Hepatocyte (in vitro differentiated cells): ENCODE measurements at regions not wholly inside any gene's neighbourhood (a gene's known extent, or its start where the extent isn't known, plus 50 kb on each side); places are given as distances from the start of the nearest gene placed in this dataset.

Experiments used
- DNase-seq: peaks from one replicate; pipeline ENCODE4 v3.0.0-alpha.2; 2016; ENCODE audit warnings: low spot score
- H2AFZ ChIP-seq: fragments of 200-600 bp; sonication (generic); 2 replicates; pipeline ENCODE4 v1.6.0; 2016; ENCODE audit warnings: antibody characterized with exemption, mild to moderate bottlenecking
- H3K27ac ChIP-seq: fragments of 200-600 bp; sonication (generic); 2 replicates; pipeline ENCODE4 v1.5.1; 2016; ENCODE audit warnings: mild to moderate bottlenecking
- H3K27me3 ChIP-seq: fragments of 200-600 bp; sonication (generic); 2 replicates; pipeline ENCODE4 v1.6.1; 2016
- H3K36me3 ChIP-seq: fragments of 200-600 bp; sonication (generic); replicated peaks from 2 replicates; pipeline ENCODE4 v1.5.1; 2016; ENCODE audit warnings: low read depth; ENCODE audit not compliant: insufficient read depth
- H3K4me1 ChIP-seq: fragments of 200-600 bp; sonication (generic); 2 replicates; pipeline ENCODE4 v1.5.1; 2016; ENCODE audit warnings: mild to moderate bottlenecking, moderate library complexity; ENCODE audit not compliant: insufficient read depth
- H3K4me2 ChIP-seq: fragments of 200-600 bp; sonication (generic); 2 replicates; pipeline ENCODE4 v1.6.0; 2016
- H3K4me3 ChIP-seq: fragments of 200-600 bp; sonication (generic); 2 replicates; pipeline ENCODE4 v1.5.1; 2016; ENCODE audit warnings: mild to moderate bottlenecking
- H3K79me2 ChIP-seq: fragments of 200-600 bp; sonication (generic); 2 replicates; pipeline ENCODE4 v1.6.0; 2017; ENCODE audit warnings: mild to moderate bottlenecking
- H3K9me2 ChIP-seq: fragments of 200-600 bp; sonication (generic); replicated peaks from 2 replicates; pipeline ENCODE4 v1.6.0; 2017; ENCODE audit warnings: mild to moderate bottlenecking; ENCODE audit not compliant: insufficient read depth
- H3K9me3 ChIP-seq: fragments of 200-600 bp; sonication (generic); 2 replicates; pipeline ENCODE4 v1.5.1; 2016; ENCODE audit warnings: low read depth, mild to moderate bottlenecking
- H4K20me1 ChIP-seq: fragments of 200-600 bp; sonication (generic); 2 replicates; pipeline ENCODE4 v1.6.0; 2016; ENCODE audit warnings: mild to moderate bottlenecking; ENCODE audit not compliant: insufficient read depth, poor library complexity, severe bottlenecking
- EZH2 ChIP-seq: fragments of 200-600 bp; sonication (generic); IDR thresholded peaks from 2 replicates; pipeline ENCODE4 v1.6.1; 2016; ENCODE audit warnings: antibody characterized with exemption, mild to moderate bottlenecking, borderline replicate concordance
- EZH2phosphoT487 ChIP-seq: fragments of 200-600 bp; sonication (generic); IDR thresholded peaks from one replicate; pipeline ENCODE4 v1.6.1; 2018; ENCODE audit warnings: antibody characterized with exemption, mild to moderate bottlenecking, low read depth, moderate library complexity; ENCODE audit not compliant: unreplicated experiment, severe bottlenecking
- WGBS: methylation state at CpG from one replicate; pipeline ENCODE4 v1.1.6; 2016; ENCODE audit warnings: low lambda C conversion rate; ENCODE audit errors: missing lambda C conversion rate; 5-methylcytosine and 5-hydroxymethylcytosine counted together
- TF ChIP-seq, protein P1 (sequence below): fragments of 200-600 bp; sonication (generic); IDR thresholded peaks from 2 replicates; pipeline ENCODE4 v1.5.1; 2016; ENCODE audit warnings: antibody characterized with exemption, mild to moderate bottlenecking; ENCODE audit not compliant: poor library complexity

- TF ChIP-seq, protein P1, sequence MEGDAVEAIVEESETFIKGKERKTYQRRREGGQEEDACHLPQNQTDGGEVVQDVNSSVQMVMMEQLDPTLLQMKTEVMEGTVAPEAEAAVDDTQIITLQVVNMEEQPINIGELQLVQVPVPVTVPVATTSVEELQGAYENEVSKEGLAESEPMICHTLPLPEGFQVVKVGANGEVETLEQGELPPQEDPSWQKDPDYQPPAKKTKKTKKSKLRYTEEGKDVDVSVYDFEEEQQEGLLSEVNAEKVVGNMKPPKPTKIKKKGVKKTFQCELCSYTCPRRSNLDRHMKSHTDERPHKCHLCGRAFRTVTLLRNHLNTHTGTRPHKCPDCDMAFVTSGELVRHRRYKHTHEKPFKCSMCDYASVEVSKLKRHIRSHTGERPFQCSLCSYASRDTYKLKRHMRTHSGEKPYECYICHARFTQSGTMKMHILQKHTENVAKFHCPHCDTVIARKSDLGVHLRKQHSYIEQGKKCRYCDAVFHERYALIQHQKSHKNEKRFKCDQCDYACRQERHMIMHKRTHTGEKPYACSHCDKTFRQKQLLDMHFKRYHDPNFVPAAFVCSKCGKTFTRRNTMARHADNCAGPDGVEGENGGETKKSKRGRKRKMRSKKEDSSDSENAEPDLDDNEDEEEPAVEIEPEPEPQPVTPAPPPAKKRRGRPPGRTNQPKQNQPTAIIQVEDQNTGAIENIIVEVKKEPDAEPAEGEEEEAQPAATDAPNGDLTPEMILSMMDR: no peak
- TF ChIP-seq EZH2 (no peak), EZH2phosphoT487 (no peak)
- no peaks in the 10 kb centered on the region for H3K4me1 ChIP-seq
- H3K79me2 ChIP-seq: no peaks in the 10 kb centered on the region
- H3K4me2 ChIP-seq: no peak overlapping the region
- no peak overlapping the region for H3K27ac ChIP-seq
- no peaks in the 10 kb centered on the region for H3K27me3 ChIP-seq
- H2AFZ ChIP-seq: no peak overlapping the region
- WGBS: 87% methylated on average over 8 of the region's 8 CpGs
- no peaks in the 10 kb centered on the region for H4K20me1 ChIP-seq
- no peak for DNase-seq
- no peaks in the 10 kb centered on the region for H3K36me3 ChIP-seq
- H3K9me2 ChIP-seq: no peaks in the 10 kb centered on the region
- H3K9me3 ChIP-seq: no peaks in the 10 kb centered on the region
- no peak overlapping the region for H3K4me3 ChIP-seq
Observed at GRCh38 chr14:101022121-101022520, 118.6 kb upstream of the RTL1 start.

- WGBS: 91% methylated on average over 15 of the region's 15 CpGs
- DNase-seq: no peak
- TF ChIP-seq EZH2: no peak
- no peak for TF ChIP-seq EZH2phosphoT487
- TF ChIP-seq, protein P1: no peak
- Histone ChIP-seq H3K9me2 (no peaks in the 10 kb centered on the region), H2AFZ (no peak overlapping the region), H3K27ac (no peak overlapping the region), H3K79me2 (no peaks in the 10 kb centered on the region), H3K4me2 (no peak overlapping the region), H3K9me3 (no peaks in the 10 kb centered on the region), H3K36me3 (no peaks in the 10 kb centered on the region), H3K4me1 (no peaks in the 10 kb centered on the region), H4K20me1 (no peaks in the 10 kb centered on the region), H3K27me3 (no peaks in the 10 kb centered on the region), H3K4me3 (no peak overlapping the region)
Observed at GRCh38 chr14:101022916-101023435, 119.5 kb upstream of the RTL1 start.

GRCh38 chr14:101024686-101025085 is 121.2 kb upstream of the RTL1 start:
- TF ChIP-seq EZH2 (no peak), EZH2phosphoT487 (no peak)
- TF ChIP-seq, protein P1: no peak
- Histone ChIP-seq H3K9me3 (no peaks in the 10 kb centered on the region), H3K27ac (no peak overlapping the region), H3K4me3 (no peak overlapping the region), H3K4me1 (no peaks in the 10 kb centered on the region), H3K27me3 (no peaks in the 10 kb centered on the region), H4K20me1 (no peaks in the 10 kb centered on the region), H3K79me2 (no peaks in the 10 kb centered on the region), H2AFZ (no peak overlapping the region), H3K36me3 (no peaks in the 10 kb centered on the region), H3K4me2 (no peak overlapping the region), H3K9me2 (no peaks in the 10 kb centered on the region)
- DNase-seq: no peak
- 91% methylated on average over 11 of the region's 11 CpGs for WGBS

- Histone ChIP-seq H3K27ac (no peak overlapping the region), H3K36me3 (no peaks in the 10 kb centered on the region), H3K79me2 (no peaks in the 10 kb centered on the region), H4K20me1 (no peaks in the 10 kb centered on the region), H3K4me3 (no peak overlapping the region), H3K9me2 (no peaks in the 10 kb centered on the region), H2AFZ (no peak overlapping the region), H3K9me3 (no peaks in the 10 kb centered on the region), H3K4me2 (no peak overlapping the region), H3K27me3 (no peaks in the 10 kb centered on the region), H3K4me1 (no peaks in the 10 kb centered on the region)
- no peak for DNase-seq
- TF ChIP-seq EZH2: no peak
- TF ChIP-seq, protein P1: no peak
- TF ChIP-seq EZH2phosphoT487: no peak
- WGBS: 91% methylated on average over 8 of the region's 8 CpGs
Observed at GRCh38 chr14:101025131-101025530, 121.6 kb upstream of the RTL1 start.
